BLaER1 treated with 17β-estradiol and CSF1 and Interleukin-3, amounts not matched to agents 10 nM and 100 nM (cell line): ENCODE measurements at regions not wholly inside any gene's neighbourhood (a gene's known extent, or its start where the extent isn't known, plus 50 kb on each side); places are given as distances from the start of the nearest gene placed in this dataset.
A peak's percentile ranks its signal among the peaks of the same experiment; 100 is the strongest.

Source experiments
- H3K27ac ChIP-seq, 11 experiments: shearing (Covaris generic); formaldehyde crosslinking; 2 replicates each; pipeline ENCODE4 v1.8.1; 2022
- H3K27me3 ChIP-seq, 11 experiments: shearing (Covaris generic); formaldehyde crosslinking; 2 replicates each; pipeline ENCODE4 v1.8.1; 2022
- H3K36me3 ChIP-seq, 11 experiments: shearing (Covaris generic); formaldehyde crosslinking; 2 replicates each; pipeline ENCODE4 v1.8.1; 2022
- H3K4me1 ChIP-seq, 10 experiments: shearing (Covaris generic); formaldehyde crosslinking; 2 replicates each; pipeline ENCODE4 v1.8.1; 2022
- H3K4me2 ChIP-seq, 11 experiments: shearing (Covaris generic); formaldehyde crosslinking; 2 replicates each; pipeline ENCODE4 v1.8.1; 2022
- H3K4me3 ChIP-seq, 10 experiments: shearing (Covaris generic); formaldehyde crosslinking; 2 replicates each; pipeline ENCODE4 v1.8.1; 2022
- H3K9ac ChIP-seq, 11 experiments: shearing (Covaris generic); formaldehyde crosslinking; 2 replicates each; pipeline ENCODE4 v1.8.1; 2022
- H3K9me3 ChIP-seq, 11 experiments: shearing (Covaris generic); formaldehyde crosslinking; replicated peaks in 1 of 11; 2 replicates each; pipeline ENCODE4 v1.8.1; 2022
- H4K20me1 ChIP-seq, 11 experiments: shearing (Covaris generic); formaldehyde crosslinking; 2 replicates each; pipeline ENCODE4 v1.8.1; 2022
- Cebpa-rat ChIP-seq, 11 experiments: shearing (Covaris generic); IDR thresholded peaks; 2 replicates each; pipeline ENCODE4 v1.8.1; 2022

- peaks cover 0 to 15% (median 0%) of the 10 kb centered on the region in 10 experiments; a peak in 5 of 20 replicates for H3K4me1 ChIP-seq
- no peak overlapping the region for H3K4me2 ChIP-seq
- no peaks in the 10 kb centered on the region for H4K20me1 ChIP-seq
- H3K9me3 ChIP-seq = no peaks in the 10 kb centered on the region
- H3K4me3 ChIP-seq = no peak overlapping the region
- H3K27ac ChIP-seq = no peak overlapping the region
- no peaks in the 10 kb centered on the region for H3K36me3 ChIP-seq
- no peak for TF ChIP-seq Cebpa-rat (IDR thresholded peaks at IDR 0.05)
- no peak overlapping the region for H3K9ac ChIP-seq
- no peaks in the 10 kb centered on the region for H3K27me3 ChIP-seq
These were observed 141.2 kb upstream of the GADL1 start for GRCh38 chr3:31035681-31036080.

- no peaks in the 10 kb centered on the region for H4K20me1 ChIP-seq
- H3K9me3 ChIP-seq = peaks cover 11 to 14% (median 14%) of the 10 kb centered on the region in 11 experiments
- no peak overlapping the region for H3K27ac ChIP-seq
- peak overlapping the region in 3 of 11 experiments; percentile 25 to 61 (median 44); a peak in 5 of 22 replicates for H3K4me2 ChIP-seq
- no peaks in the 10 kb centered on the region; a peak in 1 of 22 replicates for H3K36me3 ChIP-seq
- no peak for TF ChIP-seq Cebpa-rat (IDR thresholded peaks at IDR 0.05)
- H3K27me3 ChIP-seq = no peaks in the 10 kb centered on the region
- H3K9ac ChIP-seq = no peak overlapping the region
- H3K4me3 ChIP-seq = no peak overlapping the region
- H3K4me1 ChIP-seq = peaks cover 0 to 25% (median 0%) of the 10 kb centered on the region in 10 experiments; a peak in 5 of 20 replicates
These were observed 143.8 kb upstream of the GADL1 start for GRCh38 chr3:31038086-31038739.

- Histone ChIP-seq H3K27me3 (no peaks in the 10 kb centered on the region), H3K9me3 (peaks cover 15 to 21% (median 17%) of the 10 kb centered on the region in 11 experiments), H4K20me1 (no peaks in the 10 kb centered on the region), H3K9ac (no peak overlapping the region), H3K36me3 (no peaks in the 10 kb centered on the region; a peak in 1 of 22 replicates), H3K4me1 (peaks cover 0 to 25% (median 0%) of the 10 kb centered on the region in 10 experiments; a peak in 5 of 20 replicates), H3K4me3 (no peak overlapping the region), H3K4me2 (peak overlapping the region in 2 of 11 experiments; percentile 44 to 61; a peak in 4 of 22 replicates), H3K27ac (no peak overlapping the region)
- no peak for TF ChIP-seq Cebpa-rat (IDR thresholded peaks at IDR 0.05)
These were observed 144.7 kb upstream of the GADL1 start for GRCh38 chr3:31039145-31039544.

- Histone ChIP-seq H3K27ac (no peak overlapping the region), H3K27me3 (no peaks in the 10 kb centered on the region), H3K9me3 (peaks cover 15 to 21% (median 17%) of the 10 kb centered on the region in 11 experiments), H3K9ac (no peak overlapping the region), H3K4me2 (0 out of 22 replicates have a peak overlapping the region, but pooled peaks of 1 of the 11 experiments have one; percentile 23), H4K20me1 (no peaks in the 10 kb centered on the region), H3K4me1 (peaks cover 0 to 25% (median 0%) of the 10 kb centered on the region in 10 experiments; a peak in 5 of 20 replicates), H3K36me3 (no peaks in the 10 kb centered on the region; a peak in 1 of 22 replicates), H3K4me3 (no peak overlapping the region)
- no peak for TF ChIP-seq Cebpa-rat (IDR thresholded peaks at IDR 0.05)
These were observed 146.9 kb upstream of the GADL1 start for GRCh38 chr3:31041161-31041978.

- no peaks in the 10 kb centered on the region; a peak in 1 of 22 replicates for H3K36me3 ChIP-seq
- H3K4me3 ChIP-seq = no peak overlapping the region
- peaks cover 0 to 23% (median 0%) of the 10 kb centered on the region in 10 experiments; a peak in 5 of 20 replicates for H3K4me1 ChIP-seq
- H3K27ac ChIP-seq = no peak overlapping the region
- no peak overlapping the region for H3K4me2 ChIP-seq
- no peaks in the 10 kb centered on the region for H3K27me3 ChIP-seq
- no peaks in the 10 kb centered on the region for H4K20me1 ChIP-seq
- H3K9me3 ChIP-seq = peaks cover 15 to 21% (median 17%) of the 10 kb centered on the region in 11 experiments
- no peak for TF ChIP-seq Cebpa-rat (IDR thresholded peaks at IDR 0.05)
- no peak overlapping the region for H3K9ac ChIP-seq
These were observed 148.8 kb upstream of the GADL1 start for GRCh38 chr3:31043184-31043819.

GRCh38 chr3:31047673-31048072 lies 153.2 kb upstream of the GADL1 start:
- H3K27ac ChIP-seq = no peak overlapping the region
- no peak overlapping the region for H3K9ac ChIP-seq
- H3K36me3 ChIP-seq = no peaks in the 10 kb centered on the region; a peak in 1 of 22 replicates
- no peaks in the 10 kb centered on the region for H3K27me3 ChIP-seq
- H3K4me2 ChIP-seq = no peak overlapping the region
- no peaks in the 10 kb centered on the region for H3K4me1 ChIP-seq
- TF ChIP-seq Cebpa-rat (IDR thresholded peaks at IDR 0.05) = no peak
- H3K4me3 ChIP-seq = no peak overlapping the region
- peaks cover 13 to 25% (median 23%) of the 10 kb centered on the region in 11 experiments for H3K9me3 ChIP-seq
- H4K20me1 ChIP-seq = no peaks in the 10 kb centered on the region

GRCh38 chr3:31048143-31048542 lies 153.7 kb upstream of the GADL1 start:
- no peak for TF ChIP-seq Cebpa-rat (IDR thresholded peaks at IDR 0.05)
- Histone ChIP-seq H3K27ac (no peak overlapping the region), H3K4me1 (no peaks in the 10 kb centered on the region), H3K9ac (no peak overlapping the region), H3K27me3 (no peaks in the 10 kb centered on the region), H3K9me3 (peaks cover 12 to 24% (median 21%) of the 10 kb centered on the region in 11 experiments), H4K20me1 (no peaks in the 10 kb centered on the region), H3K4me3 (no peak overlapping the region), H3K4me2 (no peak overlapping the region), H3K36me3 (no peaks in the 10 kb centered on the region)

- Histone ChIP-seq H3K4me1 (no peaks in the 10 kb centered on the region), H3K4me3 (no peak overlapping the region), H3K9me3 (peaks cover 7 to 19% (median 15%) of the 10 kb centered on the region in 11 experiments; a peak in 21 of 22 replicates), H3K4me2 (no peak overlapping the region), H3K27ac (no peak overlapping the region), H3K9ac (no peak overlapping the region), H3K27me3 (no peaks in the 10 kb centered on the region), H4K20me1 (no peaks in the 10 kb centered on the region), H3K36me3 (no peaks in the 10 kb centered on the region)
- TF ChIP-seq Cebpa-rat (IDR thresholded peaks at IDR 0.05) = no peak
These were observed 155.8 kb upstream of the GADL1 start for GRCh38 chr3:31050296-31050695.

GRCh38 chr3:31051226-31051625 lies 156.8 kb upstream of the GADL1 start:
- H4K20me1 ChIP-seq = no peaks in the 10 kb centered on the region
- H3K4me1 ChIP-seq = no peaks in the 10 kb centered on the region
- H3K9ac ChIP-seq = no peak overlapping the region
- no peak overlapping the region for H3K27ac ChIP-seq
- TF ChIP-seq Cebpa-rat (IDR thresholded peaks at IDR 0.05) = no peak
- no peak overlapping the region for H3K4me3 ChIP-seq
- H3K4me2 ChIP-seq = no peak overlapping the region
- H3K36me3 ChIP-seq = no peaks in the 10 kb centered on the region
- no peaks in the 10 kb centered on the region for H3K27me3 ChIP-seq
- peaks cover 13 to 25% (median 17%) of the 10 kb centered on the region in 11 experiments; a peak in 21 of 22 replicates for H3K9me3 ChIP-seq
